WTC11 (cell line): ENCODE measurements at regions not wholly inside any gene's neighbourhood (a gene's known extent, or its start where the extent isn't known, plus 50 kb on each side); places are given as distances from the start of the nearest gene placed in this dataset.

Experiments
- ATAC-seq: fragments of 200-7000 bp; cut with Tn5 transposase; 2 replicates; pipeline ENCODE4 v1.10.0; 2021; ENCODE audit warnings: mild to moderate bottlenecking, moderate library complexity
- CTCF ChIA-PET: fragments of 300-600 bp; sonication (Branson Sonifier 250); formaldehyde crosslinking; loops from one replicate; lab custom pipeline; 2021; ENCODE audit warnings: antibody characterized with exemption; lab: Charles Lee
- POLR2A ChIA-PET: fragments of 350-600 bp; sonication (Branson Sonifier 250); formaldehyde crosslinking; loops from one replicate; lab custom pipeline; 2021; ENCODE audit warnings: antibody characterized with exemption; lab: Charles Lee
- DNase-seq: peaks from one replicate; pipeline ENCODE4 v3.0.0; 2021; ENCODE audit warnings: low spot score
- H3K27ac Mint-ChIP-seq: 2 replicates; pipeline ENCODE4 v1.8.0; 2021; ENCODE audit warnings: mixed read lengths
- H3K27me3 Mint-ChIP-seq: 2 replicates; pipeline ENCODE4 v1.8.0; 2021; ENCODE audit warnings: low read depth, mild to moderate bottlenecking, moderate library complexity, mixed read lengths
- H3K36me3 Mint-ChIP-seq: 2 replicates; pipeline ENCODE4 v1.8.0; 2021; ENCODE audit warnings: mixed read lengths
- H3K4me1 Mint-ChIP-seq: 2 replicates; pipeline ENCODE4 v1.8.0; 2022; ENCODE audit warnings: mixed read lengths
- H3K4me3 Mint-ChIP-seq: 2 replicates; pipeline ENCODE4 v1.8.0; 2021; ENCODE audit warnings: mild to moderate bottlenecking, moderate library complexity, mixed read lengths
- H3K9me3 Mint-ChIP-seq: 2 replicates; pipeline ENCODE4 v1.8.0; 2021; ENCODE audit warnings: mixed read lengths
- ATF1 ChIP-seq: sonication (generic); formaldehyde crosslinking; IDR thresholded peaks from 2 replicates; pipeline ENCODE4 v1.8.1; 2023; ENCODE audit warnings: mild to moderate bottlenecking, moderate library complexity, missing genetic modification reagents
- E2F4 ChIP-seq: sonication (generic); formaldehyde crosslinking; IDR thresholded peaks from 2 replicates; pipeline ENCODE4 v1.8.1; 2022; ENCODE audit warnings: low read depth, mild to moderate bottlenecking, moderate library complexity, missing genetic modification reagents, borderline replicate concordance
- E2F5 ChIP-seq: sonication (generic); formaldehyde crosslinking; IDR thresholded peaks from 2 replicates; pipeline ENCODE4 v1.8.1; 2022; ENCODE audit warnings: mild to moderate bottlenecking, moderate library complexity, missing genetic modification reagents
- ESRRA ChIP-seq: sonication (generic); formaldehyde crosslinking; IDR thresholded peaks from 2 replicates; pipeline ENCODE4 v1.8.1; 2022; ENCODE audit warnings: mild to moderate bottlenecking, missing genetic modification reagents, borderline replicate concordance
- FOXP1 ChIP-seq: sonication (generic); formaldehyde crosslinking; IDR thresholded peaks from 2 replicates; pipeline ENCODE4 v1.8.0; 2022; ENCODE audit warnings: missing genetic modification reagents, mild to moderate bottlenecking, moderate library complexity, borderline replicate concordance
- GABPB1 ChIP-seq: sonication (generic); formaldehyde crosslinking; IDR thresholded peaks from 2 replicates; pipeline ENCODE4 v1.8.1; 2023; ENCODE audit warnings: mild to moderate bottlenecking, missing genetic modification reagents
- MXD4 ChIP-seq: fragments of 250-450 bp; sonication (Bioruptor Pico); IDR thresholded peaks from 2 replicates; pipeline ENCODE4 v1.8.0; 2021; ENCODE audit warnings: mild to moderate bottlenecking, moderate library complexity, borderline replicate concordance
- NFATC4 ChIP-seq: fragments of 250-450 bp; sonication (Bioruptor Pico); IDR thresholded peaks from 2 replicates; pipeline ENCODE4 v1.9.0; 2021; ENCODE audit warnings: mild to moderate bottlenecking
- NFYB ChIP-seq: sonication (generic); formaldehyde crosslinking; conservative IDR thresholded peaks from 2 replicates; pipeline ENCODE4 v1.8.0; 2022; ENCODE audit warnings: low read depth, missing genetic modification reagents
- SOX15 ChIP-seq: fragments of 250-450 bp; sonication (Bioruptor Pico); IDR thresholded peaks from 2 replicates; pipeline ENCODE4 v1.9.0; 2021; ENCODE audit warnings: mild to moderate bottlenecking
- TEAD4 ChIP-seq: sonication (generic); formaldehyde crosslinking; IDR thresholded peaks from 2 replicates; pipeline ENCODE4 v1.8.0; 2022; ENCODE audit warnings: mild to moderate bottlenecking, missing genetic modification reagents
- TP53 ChIP-seq: sonication (generic); formaldehyde crosslinking; IDR thresholded peaks from 2 replicates; pipeline ENCODE4 v1.8.1; 2023; ENCODE audit warnings: mild to moderate bottlenecking, missing genetic modification reagents
- ZNF263 ChIP-seq: sonication (generic); formaldehyde crosslinking; IDR thresholded peaks from 2 replicates; pipeline ENCODE4 v1.8.1; 2022; ENCODE audit warnings: low read depth, mild to moderate bottlenecking, moderate library complexity, missing genetic modification reagents
- ZNF317 ChIP-seq: sonication (generic); formaldehyde crosslinking; IDR thresholded peaks from 2 replicates; pipeline ENCODE4 v1.8.1; 2023; ENCODE audit warnings: low read depth, mild to moderate bottlenecking, moderate library complexity, missing genetic modification reagents, borderline replicate concordance
- ZNF671 ChIP-seq: fragments of 250-450 bp; sonication (Bioruptor Pico); IDR thresholded peaks from 2 replicates; pipeline ENCODE4 v1.8.0; 2021; ENCODE audit warnings: mild to moderate bottlenecking
- TF ChIP-seq, protein P1 (sequence below): sonication (generic); formaldehyde crosslinking; IDR thresholded peaks from 2 replicates; pipeline ENCODE4 v1.8.1; 2023; ENCODE audit warnings: mild to moderate bottlenecking, missing genetic modification reagents, moderate library complexity
- TF ChIP-seq, protein P2 (sequence below): sonication (generic); formaldehyde crosslinking; IDR thresholded peaks from 2 replicates; pipeline ENCODE4 v1.8.0; 2022; ENCODE audit warnings: mild to moderate bottlenecking, missing genetic modification reagents
- TF ChIP-seq, protein P3 (sequence below): fragments of 250-450 bp; sonication (Bioruptor Pico); conservative IDR thresholded peaks from 2 replicates; pipeline ENCODE4 v1.9.0; 2021; ENCODE audit warnings: mild to moderate bottlenecking
- TF ChIP-seq, protein P4 (sequence below): sonication (generic); formaldehyde crosslinking; IDR thresholded peaks from 2 replicates; pipeline ENCODE4 v1.8.1; 2022; ENCODE audit warnings: missing genetic modification reagents, borderline replicate concordance

DNA sequence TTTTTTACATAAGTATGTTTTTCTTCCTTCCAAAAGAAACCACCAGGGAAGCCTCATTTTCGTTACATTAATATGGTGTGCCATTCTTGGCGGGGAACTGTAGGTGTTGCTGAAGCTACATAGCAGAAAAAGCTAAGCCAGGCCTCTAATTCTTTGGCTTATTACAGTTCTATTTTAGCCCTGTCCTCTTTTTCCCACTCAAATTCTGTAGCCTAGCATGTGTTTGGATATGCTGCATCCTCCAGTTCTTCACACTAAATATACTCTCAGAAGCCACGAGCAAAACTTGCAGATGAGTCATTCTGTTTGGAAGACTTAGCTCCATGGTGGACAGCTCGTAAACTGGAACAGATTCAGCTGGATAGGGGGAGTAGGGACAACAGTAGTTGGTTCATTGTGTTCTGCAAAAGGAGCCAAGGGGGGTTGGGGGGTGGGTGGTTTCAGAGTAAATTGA is 369.4 kb downstream of the TMEM161B start:
- H3K27ac Mint-ChIP-seq = no peak overlapping the region
- no peaks in the 10 kb centered on the region for H3K36me3 Mint-ChIP-seq
- H3K4me3 Mint-ChIP-seq = no peak overlapping the region
- H3K4me1 Mint-ChIP-seq = peaks cover 15% of the 10 kb centered on the region
- ChIA-PET POLR2A (no interaction called here), CTCF (interaction anchor here (0.7 to 2.3 kb wide), 5 partner anchors 10 to 246 kb away, joined by 3 to 11 read pairs (median 5); no protein-coding TSS in a partner anchor)
- H3K27me3 Mint-ChIP-seq = no peaks in the 10 kb centered on the region
- ATAC-seq = peak; percentile 77
- no peak for TF ChIP-seq GABPB1 (CRISPR knock-in tag)
- TF ChIP-seq, protein P1, sequence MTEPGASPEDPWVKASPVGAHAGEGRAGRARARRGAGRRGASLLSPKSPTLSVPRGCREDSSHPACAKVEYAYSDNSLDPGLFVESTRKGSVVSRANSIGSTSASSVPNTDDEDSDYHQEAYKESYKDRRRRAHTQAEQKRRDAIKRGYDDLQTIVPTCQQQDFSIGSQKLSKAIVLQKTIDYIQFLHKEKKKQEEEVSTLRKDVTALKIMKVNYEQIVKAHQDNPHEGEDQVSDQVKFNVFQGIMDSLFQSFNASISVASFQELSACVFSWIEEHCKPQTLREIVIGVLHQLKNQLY (CRISPR knock-in tag) = no peak
- TF ChIP-seq ZNF317 (CRISPR knock-in tag) = no peak
- no peak for TF ChIP-seq FOXP1
- TF ChIP-seq, protein P2, sequence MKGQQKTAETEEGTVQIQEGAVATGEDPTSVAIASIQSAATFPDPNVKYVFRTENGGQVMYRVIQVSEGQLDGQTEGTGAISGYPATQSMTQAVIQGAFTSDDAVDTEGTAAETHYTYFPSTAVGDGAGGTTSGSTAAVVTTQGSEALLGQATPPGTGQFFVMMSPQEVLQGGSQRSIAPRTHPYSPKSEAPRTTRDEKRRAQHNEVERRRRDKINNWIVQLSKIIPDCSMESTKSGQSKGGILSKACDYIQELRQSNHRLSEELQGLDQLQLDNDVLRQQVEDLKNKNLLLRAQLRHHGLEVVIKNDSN (CRISPR knock-in tag) = no peak
- no peak for TF ChIP-seq E2F5 (CRISPR knock-in tag)
- TF ChIP-seq ZNF671 = no peak
- TF ChIP-seq ATF1 (CRISPR knock-in tag) = no peak
- TF ChIP-seq, protein P3, sequence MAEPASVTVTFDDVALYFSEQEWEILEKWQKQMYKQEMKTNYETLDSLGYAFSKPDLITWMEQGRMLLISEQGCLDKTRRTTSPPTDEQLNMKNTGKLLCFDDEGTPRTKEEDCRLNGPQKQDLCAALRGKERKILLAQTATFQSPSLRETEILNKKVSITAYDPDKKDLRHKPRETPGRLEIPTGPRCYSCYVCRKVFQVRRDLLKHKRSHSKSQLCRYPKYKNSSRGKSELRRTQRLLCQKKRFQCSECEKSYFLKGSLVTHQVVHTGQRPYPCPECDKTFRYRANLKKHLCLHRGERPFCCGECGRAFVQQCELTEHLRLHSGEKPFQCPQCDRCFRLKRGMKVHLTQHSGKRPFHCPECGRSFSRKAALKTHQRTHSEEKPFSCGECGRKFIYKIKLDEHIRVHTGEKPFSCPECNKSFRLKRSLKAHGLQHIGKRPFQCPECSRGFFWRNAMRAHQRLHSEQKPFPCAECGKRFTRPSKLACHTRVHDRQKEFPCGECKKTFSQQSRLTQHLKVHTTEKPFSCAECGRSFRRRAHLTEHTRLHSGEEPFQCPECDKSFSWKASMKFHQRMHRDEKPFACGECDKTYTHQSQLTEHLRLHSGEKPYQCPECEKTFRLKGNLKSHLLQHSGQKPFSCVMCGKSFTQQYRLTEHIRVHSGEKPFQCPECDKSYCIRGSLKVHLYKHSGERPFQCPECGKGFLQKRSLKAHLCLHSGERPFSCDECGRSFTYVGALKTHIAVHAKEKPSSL (CRISPR knock-in tag) = no peak
- TF ChIP-seq, all 79 proteins: peak for 0
- no peak for DNase-seq
- no peaks in the 10 kb centered on the region for H3K9me3 Mint-ChIP-seq

DNA sequence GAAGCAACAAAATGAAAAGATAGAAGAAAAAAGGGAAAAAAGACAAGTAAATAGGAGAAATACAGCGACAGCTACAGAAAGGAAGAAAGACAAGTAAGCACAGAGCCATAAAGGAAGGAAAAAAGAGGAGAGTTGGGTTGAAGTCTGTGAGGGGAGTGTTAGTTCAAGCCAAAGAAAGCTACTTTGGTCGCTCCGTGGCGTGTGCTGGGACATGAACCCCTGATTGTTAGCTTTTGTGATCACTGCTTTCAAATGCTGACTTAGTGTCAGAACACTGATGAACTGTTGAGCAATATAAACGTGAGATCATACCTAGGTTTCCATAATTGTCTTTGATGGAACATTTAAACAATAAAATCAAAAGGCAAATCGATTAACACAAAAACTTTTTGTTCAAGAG is 370.1 kb downstream of the TMEM161B start:
- peaks cover 15% of the 10 kb centered on the region for H3K4me1 Mint-ChIP-seq
- ChIA-PET CTCF (interaction anchor here (1.3 to 2.3 kb wide), 4 partner anchors 11 to 243 kb away, joined by 4 to 11 read pairs (median 5); no protein-coding TSS in a partner anchor), POLR2A (no interaction called here)
- no peak overlapping the region for H3K27ac Mint-ChIP-seq
- no peak for TF ChIP-seq ESRRA
- no peak for TF ChIP-seq ZNF263 (CRISPR knock-in tag)
- TF ChIP-seq MXD4 (CRISPR knock-in tag) = no peak
- TF ChIP-seq TP53 (CRISPR knock-in tag) = no peak
- TF ChIP-seq NFYB (CRISPR knock-in tag) = no peak
- no peak for TF ChIP-seq E2F4 (CRISPR knock-in tag)
- TF ChIP-seq, protein P4, sequence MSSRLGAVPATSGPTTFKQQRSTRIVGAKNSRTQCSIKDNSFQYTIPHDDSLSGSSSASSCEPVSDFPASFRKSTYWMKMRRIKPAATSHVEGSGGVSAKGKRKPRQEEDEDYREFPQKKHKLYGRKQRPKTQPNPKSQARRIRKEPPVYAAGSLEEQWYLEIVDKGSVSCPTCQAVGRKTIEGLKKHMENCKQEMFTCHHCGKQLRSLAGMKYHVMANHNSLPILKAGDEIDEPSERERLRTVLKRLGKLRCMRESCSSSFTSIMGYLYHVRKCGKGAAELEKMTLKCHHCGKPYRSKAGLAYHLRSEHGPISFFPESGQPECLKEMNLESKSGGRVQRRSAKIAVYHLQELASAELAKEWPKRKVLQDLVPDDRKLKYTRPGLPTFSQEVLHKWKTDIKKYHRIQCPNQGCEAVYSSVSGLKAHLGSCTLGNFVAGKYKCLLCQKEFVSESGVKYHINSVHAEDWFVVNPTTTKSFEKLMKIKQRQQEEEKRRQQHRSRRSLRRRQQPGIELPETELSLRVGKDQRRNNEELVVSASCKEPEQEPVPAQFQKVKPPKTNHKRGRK (CRISPR knock-in tag) = no peak
- TF ChIP-seq SOX15 (CRISPR knock-in tag) = no peak
- no peak for TF ChIP-seq E2F5 (CRISPR knock-in tag)
- TF ChIP-seq, protein P2 (CRISPR knock-in tag) = no peak
- no peak for TF ChIP-seq ZNF671
- no peak for TF ChIP-seq NFATC4 (CRISPR knock-in tag)
- TF ChIP-seq TEAD4 (CRISPR knock-in tag) = no peak
- H3K36me3 Mint-ChIP-seq = no peaks in the 10 kb centered on the region
- DNase-seq (no peak), ATAC-seq (no peak)
- no peaks in the 10 kb centered on the region for H3K9me3 Mint-ChIP-seq
- H3K4me3 Mint-ChIP-seq = no peak overlapping the region
- no peaks in the 10 kb centered on the region for H3K27me3 Mint-ChIP-seq
